ENCODE measurements at regions not wholly inside any gene's neighbourhood (a gene's known extent, or its start where the extent isn't known, plus 50 kb on each side); places are given as distances from the start of the nearest gene placed in this dataset.

DNA sequence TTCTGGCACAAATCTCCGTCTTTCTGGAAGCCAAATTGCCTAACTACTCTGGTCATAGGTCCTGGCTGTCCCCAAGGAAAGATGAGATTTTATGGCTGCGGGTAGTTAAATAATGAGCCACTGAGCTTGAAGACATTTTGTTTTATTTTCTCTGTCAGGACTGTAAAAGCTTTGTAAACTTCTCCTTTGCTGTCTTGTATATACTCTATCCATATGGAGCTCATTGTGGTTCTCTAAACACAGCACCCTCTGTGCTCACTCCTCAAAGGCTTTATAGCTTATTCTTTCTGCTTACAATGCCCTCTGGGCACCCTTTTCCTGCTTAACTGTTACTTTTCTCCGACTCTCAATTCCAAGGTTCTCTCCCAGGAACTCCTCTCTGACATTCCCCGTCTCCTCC lies 209.1 kb downstream of the CMPK2 start:
- H3K27ac Mint-ChIP-seq = no peak overlapping the region
- no peak overlapping the region for H3K14ac ChIP-seq (ENCODE audit: insufficient read depth, low read length)

More for the DNA sequence above, 209.1 kb downstream of the CMPK2 start:
- H4K5ac ChIP-seq (ENCODE audit: insufficient read length, low read depth, low read length) = no peak overlapping the region
- H3K9me3 Mint-ChIP-seq = peaks cover 2% of the 10 kb centered on the region in 2 experiments; a peak in 2 of 5 replicates
- TF ChIP-seq, protein P1, sequence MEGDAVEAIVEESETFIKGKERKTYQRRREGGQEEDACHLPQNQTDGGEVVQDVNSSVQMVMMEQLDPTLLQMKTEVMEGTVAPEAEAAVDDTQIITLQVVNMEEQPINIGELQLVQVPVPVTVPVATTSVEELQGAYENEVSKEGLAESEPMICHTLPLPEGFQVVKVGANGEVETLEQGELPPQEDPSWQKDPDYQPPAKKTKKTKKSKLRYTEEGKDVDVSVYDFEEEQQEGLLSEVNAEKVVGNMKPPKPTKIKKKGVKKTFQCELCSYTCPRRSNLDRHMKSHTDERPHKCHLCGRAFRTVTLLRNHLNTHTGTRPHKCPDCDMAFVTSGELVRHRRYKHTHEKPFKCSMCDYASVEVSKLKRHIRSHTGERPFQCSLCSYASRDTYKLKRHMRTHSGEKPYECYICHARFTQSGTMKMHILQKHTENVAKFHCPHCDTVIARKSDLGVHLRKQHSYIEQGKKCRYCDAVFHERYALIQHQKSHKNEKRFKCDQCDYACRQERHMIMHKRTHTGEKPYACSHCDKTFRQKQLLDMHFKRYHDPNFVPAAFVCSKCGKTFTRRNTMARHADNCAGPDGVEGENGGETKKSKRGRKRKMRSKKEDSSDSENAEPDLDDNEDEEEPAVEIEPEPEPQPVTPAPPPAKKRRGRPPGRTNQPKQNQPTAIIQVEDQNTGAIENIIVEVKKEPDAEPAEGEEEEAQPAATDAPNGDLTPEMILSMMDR (conservative IDR thresholded peaks at IDR 0.05) = no peak
- no peaks in the 10 kb centered on the region for H3K27me3 ChIP-seq (ENCODE audit: insufficient read depth, low read length)
- H3K4ac ChIP-seq (ENCODE audit: low read depth, low read length) = no peak overlapping the region
- H4K8ac ChIP-seq (replicated peaks; ENCODE audit: insufficient read length, low read depth, low read length) = no peak overlapping the region
- H3K23ac ChIP-seq (ENCODE audit: insufficient read length, low read depth, low read length) = no peak overlapping the region
- no peak overlapping the region for H3K9ac ChIP-seq (ENCODE audit: extremely low read depth, insufficient read length, low read length)
- H2BK5ac ChIP-seq (ENCODE audit: insufficient read length, low read length) = no peak overlapping the region
- H3K4me2 ChIP-seq (ENCODE audit: insufficient read depth, insufficient read length, low read length) = no peak overlapping the region
- H2BK15ac ChIP-seq (ENCODE audit: low read depth, low read length) = no peak overlapping the region
- H2AFZ ChIP-seq (ENCODE audit: low read length) = no peak overlapping the region
- WGBS (ENCODE audit: extremely low coverage, insufficient read length, low lambda C conversion rate) = no CpG with 5 or more reads among the region's 4 CpGs
- peaks cover 6% of the 10 kb centered on the region for H3K27me3 Mint-ChIP-seq (ENCODE audit: low read depth)
- no peak overlapping the region for H3K27ac ChIP-seq (ENCODE audit: insufficient read length, low read depth, low read length)
- no peak overlapping the region for H3T11ph ChIP-seq (ENCODE audit: low read length)
- H3K18ac ChIP-seq (ENCODE audit: insufficient read length, low read depth, low read length) = no peak overlapping the region
- H3K4me1 ChIP-seq (ENCODE audit: insufficient read depth, low read length) = no peaks in the 10 kb centered on the region
- H3K56ac ChIP-seq (ENCODE audit: insufficient read length, low read depth, low read length) = no peak overlapping the region
- no peak for DNase-seq
- no peaks in the 10 kb centered on the region for H3K23me2 ChIP-seq (ENCODE audit: insufficient read length, low read depth, low read length, poor library complexity, severe bottlenecking)
- H2BK20ac ChIP-seq (ENCODE audit: low read depth, low read length, poor library complexity, severe bottlenecking) = no peak overlapping the region
- H3K79me2 ChIP-seq (ENCODE audit: insufficient read depth, low read length) = no peaks in the 10 kb centered on the region
- peaks cover 6 to 16% of the 10 kb centered on the region in 2 experiments for H3K4me1 Mint-ChIP-seq
- no peak overlapping the region for H2AK5ac ChIP-seq (ENCODE audit: insufficient read length, low read length)
- no peak overlapping the region for H4K91ac ChIP-seq (ENCODE audit: insufficient read length, low read depth, low read length)
- H3K79me1 ChIP-seq (ENCODE audit: insufficient read depth, low read depth, low read length, poor library complexity, severe bottlenecking) = no peaks in the 10 kb centered on the region
- no peaks in the 10 kb centered on the region; a peak in 4 of 7 replicates for H3K36me3 Mint-ChIP-seq (ENCODE audit: insufficient read depth in 1 of 3, low read depth in 3 of 3)
- H2BK12ac ChIP-seq (ENCODE audit: insufficient read length, low read depth, low read length) = no peak overlapping the region
- H3K4me3 Mint-ChIP-seq = no peak overlapping the region
- no peak overlapping the region for H2BK120ac ChIP-seq (ENCODE audit: low read depth, low read length, poor library complexity, severe bottlenecking)
- no peaks in the 10 kb centered on the region for H4K20me1 ChIP-seq (ENCODE audit: control insufficient read depth, insufficient read depth, insufficient read length)
- no peaks in the 10 kb centered on the region for H3K9me3 ChIP-seq (ENCODE audit: control insufficient read depth, low read depth, low read length)

All from H9 (cell line).